Gastroesophageal sphincter (tissue), 4 donors: ENCODE measurements at regions not wholly inside any gene's neighbourhood (a gene's known extent, or its start where the extent isn't known, plus 50 kb on each side); places are given as distances from the start of the nearest gene placed in this dataset.

ENCODE experiments used
- ATAC-seq: fragments of 150-250 bp; one replicate; pipeline ENCODE4 v1.9.1; 2016; ENCODE audit warnings: mild to moderate bottlenecking, moderate library complexity
- H3K27ac ChIP-seq, 4 donors: fragments of 200-600 bp; sonication (generic) in 3 of 4; 1 replicate in 3 of 4; 2 replicates in 1 of 4; pipeline ENCODE4 v1.5.1; 2016 to 2019
- H3K27me3 ChIP-seq: fragments of 200-600 bp; sonication (generic); one replicate; pipeline ENCODE4 v1.5.1; 2019
- H3K36me3 ChIP-seq, 2 donors: fragments of 200-600 bp; sonication (generic); one replicate each; pipeline ENCODE4 v1.5.1; 2019; ENCODE audit warnings: control low read depth in 1 of 2
- H3K4me1 ChIP-seq, 3 donors: fragments of 200-600 bp; sonication (generic); 1 replicate in 2 of 3; 2 replicates in 1 of 3; pipeline ENCODE4 v1.5.1; 2016 to 2019; ENCODE audit warnings: control low read depth in 2 of 3
- H3K4me3 ChIP-seq, 2 donors: fragments of 200-600 bp; sonication (generic); one replicate each; pipeline ENCODE4 v1.5.1; 2019; ENCODE audit warnings: mild to moderate bottlenecking in 1 of 2, moderate library complexity in 1 of 2
- H3K9me3 ChIP-seq, 3 donors: fragments of 200-600 bp; sonication (generic); one replicate each; pipeline ENCODE4 v1.5.1; 2017 to 2019; ENCODE audit warnings: control low read depth in 2 of 3
- EP300 ChIP-seq: sonication (generic); formaldehyde crosslinking; IDR thresholded peaks from one replicate; pipeline ENCODE4 v1.6.1; 2017; ENCODE audit warnings: antibody characterized with exemption, mild to moderate bottlenecking
- POLR2A ChIP-seq, 2 donors: fragments of 450-650 bp; IDR thresholded peaks; one replicate each; pipeline ENCODE4 v1.6.1; 2017; ENCODE audit warnings: antibody characterized with exemption in 2 of 2, mild to moderate bottlenecking in 2 of 2, moderate library complexity in 1 of 2
- POLR2AphosphoS5 ChIP-seq: sonication (generic); formaldehyde crosslinking; IDR thresholded peaks from one replicate; pipeline ENCODE4 v1.6.1; 2017; ENCODE audit warnings: antibody characterized with exemption
- WGBS, 2 donors: methylation state at CpG; one replicate each; pipeline ENCODE4 v1.1.5; 2018; ENCODE audit warnings: low coverage in 1 of 2; 5-methylcytosine and 5-hydroxymethylcytosine counted together
- TF ChIP-seq, protein P1 (sequence below), 4 experiments: fragments of 200-600 bp in 2 of 4; fragments of 450-650 bp in 2 of 4; sonication (generic) in 1 of 4; IDR thresholded peaks; one replicate each; pipeline ENCODE4 v1.5.1; 2017 to 2019; ENCODE audit warnings: antibody characterized with exemption in 4 of 4, mild to moderate bottlenecking in 2 of 4, moderate library complexity in 2 of 4

DNA sequence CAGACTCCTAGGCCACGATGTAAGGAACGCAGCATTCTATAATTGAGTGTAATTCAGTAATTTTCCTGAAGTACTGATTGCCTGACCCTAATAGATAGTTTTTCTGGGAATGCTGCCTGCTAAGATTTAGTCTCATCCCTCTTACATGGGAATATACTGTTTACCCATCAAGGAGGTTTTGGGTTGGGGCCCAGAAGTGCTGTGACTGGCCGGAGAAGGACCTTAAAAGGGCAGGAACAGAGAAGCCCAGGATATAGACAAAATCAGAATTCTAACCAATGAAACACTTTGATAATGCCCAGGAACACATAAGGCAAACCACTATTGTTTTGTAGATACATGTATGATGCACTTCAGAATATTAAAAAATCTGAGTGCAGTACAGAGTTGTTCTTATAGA lies 111.6 kb downstream of the RGS2 start:
- H3K4me1 ChIP-seq = peaks cover 0 to 22% (median 0%) of the 10 kb centered on the region in 3 donors
- no peak for ATAC-seq
- 21 to 52% methylated on average over 3 of the region's 3 CpGs for WGBS, 2 donors
- TF ChIP-seq EP300 (no peak), POLR2AphosphoS5 (peak; percentile 10)
- no peaks in the 10 kb centered on the region for H3K9me3 ChIP-seq
- H3K27me3 ChIP-seq = no peaks in the 10 kb centered on the region
- H3K27ac ChIP-seq = peak overlapping the region; percentile 29 to 76 (median 54)
- no peaks in the 10 kb centered on the region for H3K36me3 ChIP-seq
- no peak overlapping the region for H3K4me3 ChIP-seq

DNA sequence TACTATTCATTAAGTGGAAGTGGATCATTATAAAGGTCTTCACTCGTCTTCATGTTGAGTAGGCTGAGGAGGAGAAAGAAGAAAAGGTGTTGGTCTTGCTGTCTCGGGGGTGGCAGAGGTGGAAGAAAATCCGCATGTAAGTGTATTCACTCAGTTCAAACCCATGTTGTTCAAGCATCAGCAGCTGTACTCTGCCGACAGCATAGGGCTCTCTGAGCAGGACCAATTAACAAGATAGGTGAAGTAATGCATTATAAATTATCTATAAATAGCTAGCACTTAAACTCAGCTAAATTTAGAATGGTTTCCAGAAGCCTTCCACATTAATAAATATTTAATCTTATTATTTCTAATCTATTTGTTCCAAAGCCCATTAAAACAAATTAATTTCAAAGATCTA lies 116.8 kb downstream of the RGS2 start:
- WGBS, 2 donors = 68 to 80% methylated on average over 1 to 4 of the region's 4 CpGs
- H3K27ac ChIP-seq = no peak overlapping the region
- no peaks in the 10 kb centered on the region for H3K9me3 ChIP-seq
- peaks cover 0 to 13% (median 0%) of the 10 kb centered on the region in 3 donors for H3K4me1 ChIP-seq
- H3K36me3 ChIP-seq = no peaks in the 10 kb centered on the region
- H3K4me3 ChIP-seq = no peak overlapping the region
- H3K27me3 ChIP-seq = no peaks in the 10 kb centered on the region
- no peak for ATAC-seq
- no peak for TF ChIP-seq POLR2A (IDR thresholded peaks at IDR 0.05)
- TF ChIP-seq EP300 = no peak
- TF ChIP-seq, protein P1, sequence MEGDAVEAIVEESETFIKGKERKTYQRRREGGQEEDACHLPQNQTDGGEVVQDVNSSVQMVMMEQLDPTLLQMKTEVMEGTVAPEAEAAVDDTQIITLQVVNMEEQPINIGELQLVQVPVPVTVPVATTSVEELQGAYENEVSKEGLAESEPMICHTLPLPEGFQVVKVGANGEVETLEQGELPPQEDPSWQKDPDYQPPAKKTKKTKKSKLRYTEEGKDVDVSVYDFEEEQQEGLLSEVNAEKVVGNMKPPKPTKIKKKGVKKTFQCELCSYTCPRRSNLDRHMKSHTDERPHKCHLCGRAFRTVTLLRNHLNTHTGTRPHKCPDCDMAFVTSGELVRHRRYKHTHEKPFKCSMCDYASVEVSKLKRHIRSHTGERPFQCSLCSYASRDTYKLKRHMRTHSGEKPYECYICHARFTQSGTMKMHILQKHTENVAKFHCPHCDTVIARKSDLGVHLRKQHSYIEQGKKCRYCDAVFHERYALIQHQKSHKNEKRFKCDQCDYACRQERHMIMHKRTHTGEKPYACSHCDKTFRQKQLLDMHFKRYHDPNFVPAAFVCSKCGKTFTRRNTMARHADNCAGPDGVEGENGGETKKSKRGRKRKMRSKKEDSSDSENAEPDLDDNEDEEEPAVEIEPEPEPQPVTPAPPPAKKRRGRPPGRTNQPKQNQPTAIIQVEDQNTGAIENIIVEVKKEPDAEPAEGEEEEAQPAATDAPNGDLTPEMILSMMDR (IDR thresholded peaks at IDR 0.05) = no peak
- no peak for TF ChIP-seq POLR2AphosphoS5

DNA sequence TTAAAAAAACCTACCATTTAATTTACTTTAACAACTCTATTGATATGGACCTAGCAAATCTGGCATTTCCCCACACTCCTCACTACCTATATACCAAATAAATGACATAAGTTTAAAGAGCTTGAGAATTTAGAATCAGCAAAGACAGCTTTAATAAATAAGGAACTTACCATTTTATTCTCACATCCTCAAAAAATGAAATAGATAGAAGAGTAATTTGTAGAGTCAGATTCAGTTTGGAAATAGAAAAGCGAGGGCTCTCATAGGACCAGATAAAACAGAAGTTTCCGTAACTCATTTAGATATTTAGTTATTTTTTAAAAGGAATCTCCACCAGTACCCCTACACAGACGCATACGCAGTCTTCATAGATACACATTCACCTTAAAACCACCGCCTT lies 117.9 kb downstream of the RGS2 start:
- H3K27ac ChIP-seq = no peak overlapping the region
- TF ChIP-seq, protein P1 (IDR thresholded peaks at IDR 0.05) = no peak
- TF ChIP-seq POLR2A (IDR thresholded peaks at IDR 0.05) (no peak), POLR2AphosphoS5 (no peak), EP300 (no peak)
- WGBS, 2 donors = 84% methylated on average over 4 to 5 of the region's 5 CpGs
- no peak for ATAC-seq
- no peaks in the 10 kb centered on the region for H3K36me3 ChIP-seq
- H3K4me3 ChIP-seq = no peak overlapping the region
- H3K9me3 ChIP-seq = no peaks in the 10 kb centered on the region
- H3K27me3 ChIP-seq = no peaks in the 10 kb centered on the region
- H3K4me1 ChIP-seq = peaks cover 0 to 8% (median 0%) of the 10 kb centered on the region in 3 donors

DNA sequence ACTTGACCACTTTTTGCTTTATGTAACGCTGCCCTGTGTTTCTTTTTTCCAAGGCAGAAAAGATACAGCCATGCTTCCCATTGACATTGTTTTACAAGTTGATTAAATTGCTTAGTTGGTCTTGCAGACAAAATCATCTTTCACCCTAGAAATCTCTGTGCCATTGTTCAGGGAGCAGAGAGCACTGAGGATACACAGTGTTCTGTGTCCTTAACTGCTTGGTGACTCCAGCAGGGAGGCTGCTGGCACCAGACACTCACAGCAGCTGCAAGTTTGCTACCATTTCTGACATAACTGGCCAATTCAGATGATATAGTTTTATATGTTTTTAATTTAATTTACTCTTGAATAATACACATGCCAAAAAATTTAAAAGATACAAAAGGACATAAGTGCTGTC lies 118.7 kb downstream of the RGS2 start:
- Histone ChIP-seq H3K27me3 (no peaks in the 10 kb centered on the region), H3K9me3 (no peaks in the 10 kb centered on the region), H3K27ac (no peak overlapping the region), H3K4me1 (peaks cover 0 to 8% (median 0%) of the 10 kb centered on the region in 3 donors), H3K36me3 (no peaks in the 10 kb centered on the region), H3K4me3 (no peak overlapping the region)
- no peak for TF ChIP-seq EP300
- no peak for TF ChIP-seq POLR2AphosphoS5
- TF ChIP-seq POLR2A (IDR thresholded peaks at IDR 0.05) = no peak
- TF ChIP-seq, protein P1 (IDR thresholded peaks at IDR 0.05) = no peak
- no peak for ATAC-seq
- 81 to 100% methylated on average over 1 of the region's 1 CpG for WGBS, 2 donors

DNA sequence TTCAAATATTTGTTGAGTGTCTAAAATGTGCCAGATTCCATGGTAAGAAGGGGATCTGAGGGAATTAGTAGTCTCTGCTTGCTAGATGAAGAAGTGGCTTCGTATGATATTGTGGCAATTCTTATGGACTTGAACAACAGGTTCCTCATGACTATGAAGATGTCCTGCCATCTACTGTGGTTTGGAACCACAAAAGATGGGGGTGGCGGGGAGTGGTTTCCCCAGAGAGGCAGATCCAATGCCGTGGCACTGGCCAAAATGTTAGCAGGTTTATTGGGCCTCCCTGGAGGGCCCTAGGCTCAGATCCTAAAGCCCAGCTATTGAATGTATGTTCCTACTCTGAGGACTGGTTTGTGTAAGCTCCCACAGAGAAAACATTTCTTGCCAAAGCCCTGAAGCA lies 120.8 kb downstream of the RGS2 start:
- H3K4me3 ChIP-seq = no peak overlapping the region

More for the DNA sequence above, 120.8 kb downstream of the RGS2 start:
- Histone ChIP-seq H3K27me3 (no peaks in the 10 kb centered on the region), H3K36me3 (no peaks in the 10 kb centered on the region), H3K9me3 (no peaks in the 10 kb centered on the region), H3K27ac (no peak overlapping the region), H3K4me1 (peaks cover 0 to 8% (median 0%) of the 10 kb centered on the region in 3 donors)
- ATAC-seq = no peak
- WGBS, 2 donors = 81 to 100% methylated on average over 1 of the region's 3 CpGs
- no peak for TF ChIP-seq POLR2A (IDR thresholded peaks at IDR 0.05)
- no peak for TF ChIP-seq EP300
- TF ChIP-seq POLR2AphosphoS5 = no peak
- TF ChIP-seq, protein P1 (IDR thresholded peaks at IDR 0.05) = no peak
